NCI-H446 treated with DMSO at 0.1 percent for 48 hours (cell line): ENCODE measurements at regions not wholly inside any gene's neighbourhood (a gene's known extent, or its start where the extent isn't known, plus 50 kb on each side); places are given as distances from the start of the nearest gene placed in this dataset.
"Not testable (repeated sequence)": the region's sequence is repeated elsewhere in the genome, so short reads cannot be mapped to it uniquely, and the experiment has no call there.

ENCODE experiments used
- DNase-seq: peaks from one replicate; lab custom pipeline; 2025; lab: John Stamatoyannopoulos, UW

DNA sequence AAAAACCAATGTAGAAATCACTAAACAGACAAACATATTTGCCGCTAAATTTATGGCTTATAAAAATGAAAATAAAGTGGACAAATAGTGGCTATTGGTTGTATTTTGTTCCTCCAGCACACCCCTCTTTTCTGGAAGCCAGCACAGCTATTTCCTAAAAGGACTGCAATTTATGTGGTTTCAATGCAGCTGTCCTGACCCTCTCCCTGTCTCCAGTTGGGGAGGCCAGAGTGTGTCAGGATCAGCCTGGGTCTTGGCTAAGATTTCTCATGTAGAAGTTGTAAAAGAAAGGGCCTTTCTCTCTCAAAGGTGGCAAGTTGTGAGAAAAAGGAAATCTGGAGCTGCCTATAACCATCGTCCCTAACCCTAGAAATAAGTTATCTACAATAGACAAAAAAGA, 165.6 kb downstream of the ALDH8A1 start:
- DNase-seq = no peak

DNA sequence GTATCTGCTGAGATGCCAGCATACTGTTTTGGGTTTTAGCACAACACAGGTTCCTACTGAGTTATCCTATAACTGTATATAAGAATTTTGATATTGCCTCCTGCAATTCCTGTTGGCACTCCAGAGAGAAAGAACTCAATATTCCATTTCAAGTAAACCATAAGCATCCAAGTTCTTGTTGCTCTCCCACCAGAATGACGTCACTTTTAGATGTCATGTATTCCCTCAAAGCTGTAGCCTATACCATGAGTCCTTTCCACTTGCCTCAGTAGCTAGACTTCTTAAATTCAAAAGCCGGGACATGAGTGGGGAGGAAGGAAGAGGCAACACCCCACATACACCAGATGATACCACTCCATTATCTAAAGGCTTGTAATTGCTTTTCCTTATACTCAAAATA, 171.5 kb downstream of the ALDH8A1 start:
- DNase-seq = no peak

DNA sequence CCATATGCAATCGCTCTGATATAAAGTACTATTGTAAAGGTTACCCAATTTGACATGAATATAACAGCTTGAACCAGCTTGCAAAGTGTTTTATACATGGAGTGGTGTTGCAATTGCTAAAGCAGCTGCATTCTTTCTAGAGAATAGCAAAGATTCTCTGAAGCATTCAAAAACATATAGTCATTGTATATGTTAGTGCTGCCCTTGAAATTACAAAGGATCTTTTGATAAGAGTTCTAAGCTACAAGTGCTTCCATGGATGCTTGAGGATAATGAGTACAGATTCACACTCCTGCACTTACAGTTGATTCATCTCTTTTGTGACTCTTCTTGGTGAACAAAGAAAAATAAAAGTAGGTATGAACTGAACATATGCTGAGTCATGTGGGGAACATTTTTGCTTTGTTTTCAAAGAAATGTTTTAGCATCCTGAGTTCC, 175.7 kb downstream of the ALDH8A1 start:
- no peak for DNase-seq

DNA sequence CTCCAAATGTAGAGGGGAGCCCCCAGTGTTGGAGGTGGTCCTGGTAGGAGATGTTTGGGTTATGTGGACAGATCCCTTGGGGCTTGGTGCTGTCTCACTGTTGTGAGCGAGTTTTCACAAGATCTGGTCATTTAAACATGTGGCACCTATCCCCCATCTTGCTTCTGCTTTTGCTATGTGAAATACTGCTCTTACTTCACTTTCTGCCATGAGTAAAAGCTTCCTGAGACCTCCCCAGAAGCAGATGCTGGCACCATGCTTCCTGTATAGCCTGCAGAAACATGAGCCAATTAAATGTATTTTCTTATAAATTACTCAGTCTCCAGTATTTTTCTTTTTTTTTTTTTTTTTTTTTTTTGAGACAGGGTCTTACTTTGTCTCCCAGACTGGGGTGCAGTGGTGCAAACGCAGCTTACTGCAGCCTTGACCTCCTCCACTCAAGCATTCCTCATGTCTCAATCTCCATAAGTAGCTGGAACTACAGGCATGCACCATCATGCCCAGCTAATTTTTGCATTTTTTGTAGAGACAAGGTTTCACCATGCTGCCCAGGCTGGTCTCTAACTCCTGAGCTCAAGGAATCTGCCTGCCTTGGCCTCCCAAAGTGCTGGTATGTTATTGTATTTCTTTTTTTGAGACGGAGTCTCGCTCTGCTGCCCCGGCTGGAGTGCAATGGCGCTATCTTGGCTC, 177.1 kb downstream of the ALDH8A1 start:
- no peak for DNase-seq

DNA sequence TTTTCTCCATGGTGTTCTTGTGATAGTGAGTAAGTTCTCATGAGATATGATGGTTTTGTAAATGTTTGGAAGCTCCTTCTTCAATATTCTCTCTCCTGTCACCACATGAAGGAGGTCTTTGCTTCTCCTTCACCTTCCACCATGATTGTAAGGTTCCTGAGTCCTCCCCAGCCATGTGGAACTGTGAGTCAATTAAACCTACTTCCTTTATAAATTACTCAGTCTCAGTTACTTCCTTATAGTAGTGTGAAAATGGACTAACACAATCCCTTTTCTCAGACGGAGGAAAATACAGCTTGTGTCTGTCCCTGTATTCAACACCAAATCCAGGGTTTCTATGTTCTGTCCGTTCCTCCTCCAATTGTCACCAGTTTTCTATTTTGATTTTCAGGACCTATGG, 181.0 kb downstream of the ALDH8A1 start:
- DNase-seq = no peak

DNA sequence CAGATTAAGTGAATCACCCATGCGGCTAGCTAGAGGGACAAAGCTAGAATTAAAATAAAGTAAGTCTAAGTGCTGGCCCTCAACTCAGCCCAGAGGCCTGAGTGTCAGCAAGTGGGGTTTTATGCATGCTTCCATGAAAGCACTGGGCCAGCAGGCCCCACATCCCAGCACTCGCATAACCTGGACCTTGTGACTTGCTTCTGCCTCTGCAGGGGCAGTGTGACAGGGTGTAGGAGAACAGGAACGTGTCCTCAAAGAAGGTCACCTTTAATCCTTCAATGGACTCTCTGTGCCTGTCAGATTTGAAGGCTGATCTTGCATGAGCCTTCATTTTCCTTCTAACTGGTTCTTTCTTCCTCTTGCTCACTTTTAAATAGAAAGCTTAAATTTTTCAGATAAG, 183.4 kb downstream of the ALDH8A1 start:
- no peak for DNase-seq

DNA sequence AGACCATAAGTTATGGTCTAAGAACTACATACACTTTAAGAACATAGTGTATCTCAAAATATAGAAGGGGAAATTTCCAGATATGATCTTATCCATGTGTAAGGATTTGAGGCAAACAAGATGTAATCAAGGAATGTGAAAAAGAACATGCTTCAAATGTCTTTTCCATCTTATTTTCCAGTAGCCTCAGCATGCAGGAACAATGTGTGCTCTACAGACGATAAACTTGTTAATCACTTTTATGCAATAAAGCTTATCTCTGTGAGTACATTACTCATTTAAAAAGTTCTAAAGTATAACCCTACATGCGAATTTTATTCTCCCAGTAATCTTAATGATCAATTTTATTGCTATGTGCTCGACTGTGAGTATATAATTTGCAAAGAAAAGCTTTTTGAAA, 185.2 kb downstream of the ALDH8A1 start:
- no peak for DNase-seq

DNA sequence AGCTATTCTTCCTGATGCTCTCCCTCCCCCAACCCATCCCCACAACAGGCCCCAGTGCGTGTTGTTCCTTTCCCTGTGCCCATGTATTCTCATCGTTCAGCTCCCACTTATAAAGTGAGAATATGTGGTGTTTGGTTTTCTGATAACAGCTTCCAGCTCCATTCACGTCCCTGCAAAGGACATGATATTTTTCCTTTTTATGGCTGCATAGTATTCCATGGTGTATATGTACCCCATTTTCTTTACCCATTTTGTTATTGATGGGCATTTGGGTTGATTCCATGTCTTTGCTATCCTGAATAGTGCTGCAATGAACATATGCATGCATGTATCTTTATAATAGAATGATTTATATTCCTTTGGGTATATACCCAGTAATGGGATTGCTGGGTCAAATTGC, 186.3 kb downstream of the ALDH8A1 start:
- not testable (repeated sequence) for DNase-seq

DNA sequence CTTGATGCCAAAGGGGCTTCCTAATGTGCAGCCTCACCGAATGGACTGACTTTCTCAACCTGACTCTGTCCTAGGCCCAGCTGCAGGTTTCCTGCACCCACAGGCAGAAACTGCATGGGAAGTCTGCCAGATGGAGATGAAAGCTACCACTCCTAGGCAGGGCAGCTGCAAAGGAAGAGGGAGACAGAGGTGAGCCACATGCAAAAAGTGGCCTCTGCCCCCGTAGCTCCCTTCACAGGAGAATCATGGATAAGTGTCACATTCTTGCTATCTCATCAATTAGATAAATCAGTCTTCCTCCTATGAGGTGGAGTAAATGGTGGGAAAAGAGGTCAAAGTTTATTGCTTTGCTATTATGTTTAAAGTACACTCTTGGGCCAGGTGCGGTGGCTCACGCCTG, 191.3 kb downstream of the ALDH8A1 start:
- no peak for DNase-seq

DNA sequence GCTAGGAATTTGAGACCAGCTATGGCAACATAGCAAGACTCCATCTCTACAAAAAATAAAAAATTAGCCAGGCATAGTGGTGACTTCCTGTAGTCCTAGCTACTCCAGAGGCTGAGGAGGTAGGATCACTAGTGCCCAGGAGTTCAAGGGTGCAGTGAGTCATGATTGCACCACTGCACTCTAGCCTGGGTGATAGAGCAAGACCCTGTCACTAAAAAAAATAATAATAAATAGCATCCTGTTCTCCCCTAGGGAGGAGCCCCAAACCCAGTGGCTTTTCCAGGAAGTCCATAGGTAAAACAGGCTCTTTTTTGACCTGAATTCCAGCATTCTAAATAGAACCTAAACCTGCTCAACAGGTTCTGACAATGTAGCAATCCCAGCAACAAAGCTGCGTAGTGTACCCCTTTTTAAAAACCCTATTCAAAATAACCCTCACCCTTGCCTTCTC, 192.0 kb downstream of the ALDH8A1 start:
- no peak for DNase-seq

DNA sequence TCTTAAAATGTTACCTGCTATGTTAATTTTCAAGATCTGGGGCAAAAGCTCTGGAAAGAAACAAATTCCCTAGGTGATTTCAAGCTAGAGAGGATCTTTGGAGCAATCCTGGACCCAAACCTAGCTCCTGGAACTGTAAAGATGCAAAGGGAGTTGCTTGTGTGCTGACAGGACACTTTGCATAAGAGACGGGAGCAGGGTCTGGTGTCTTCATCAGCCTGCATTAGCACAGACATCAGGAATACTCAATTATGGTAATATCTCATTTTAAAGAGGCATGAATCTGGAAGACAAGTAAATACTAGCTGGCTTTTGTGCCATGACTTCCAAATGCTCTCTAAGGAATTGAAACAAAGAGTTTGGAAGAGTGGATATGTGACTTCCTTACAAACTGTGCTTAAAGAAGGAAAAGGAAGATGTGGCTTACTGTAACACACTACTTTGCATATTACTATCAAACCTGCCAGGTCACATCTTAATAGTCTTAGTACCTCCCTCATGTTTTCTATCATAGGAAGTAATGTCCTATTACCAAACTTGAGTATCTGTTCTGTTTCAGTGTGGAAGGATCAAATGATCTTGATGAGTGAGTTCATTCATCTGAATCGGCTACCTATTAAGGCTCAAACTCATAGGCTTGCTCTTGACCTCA, 193.4 kb downstream of the ALDH8A1 start:
- DNase-seq = no peak

DNA sequence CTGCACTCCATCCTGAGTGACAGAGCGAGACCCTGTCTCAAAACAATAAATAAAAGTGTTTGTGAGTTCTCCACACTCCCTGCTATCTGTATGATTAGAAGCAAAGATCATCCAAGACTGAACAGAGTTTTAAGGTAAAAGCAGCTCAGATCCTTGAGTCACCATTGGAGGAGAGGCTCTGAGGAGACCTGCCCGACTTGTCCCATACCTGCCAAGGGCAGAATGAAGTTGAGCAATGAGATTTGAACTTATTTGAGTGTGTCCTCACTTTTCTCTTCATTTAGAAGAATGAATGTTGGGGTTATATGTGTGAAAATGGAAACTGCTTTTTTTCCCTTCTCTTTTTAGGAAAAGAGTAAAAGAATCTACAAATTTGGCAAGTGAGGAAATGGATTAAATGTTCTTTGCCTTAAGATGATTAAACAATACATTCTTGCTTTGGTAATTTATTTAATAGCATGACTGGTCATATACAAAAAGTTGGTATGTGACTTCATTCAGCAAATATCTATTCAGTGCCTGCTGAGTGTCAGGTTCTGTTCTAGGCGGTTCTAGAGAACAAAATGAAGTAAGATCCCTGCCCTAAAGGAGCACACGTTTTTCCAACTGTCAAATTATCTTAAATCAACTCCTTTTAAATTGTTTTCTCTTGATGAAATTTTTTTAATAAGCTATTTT, 195.7 kb downstream of the ALDH8A1 start:
- no peak for DNase-seq

DNA sequence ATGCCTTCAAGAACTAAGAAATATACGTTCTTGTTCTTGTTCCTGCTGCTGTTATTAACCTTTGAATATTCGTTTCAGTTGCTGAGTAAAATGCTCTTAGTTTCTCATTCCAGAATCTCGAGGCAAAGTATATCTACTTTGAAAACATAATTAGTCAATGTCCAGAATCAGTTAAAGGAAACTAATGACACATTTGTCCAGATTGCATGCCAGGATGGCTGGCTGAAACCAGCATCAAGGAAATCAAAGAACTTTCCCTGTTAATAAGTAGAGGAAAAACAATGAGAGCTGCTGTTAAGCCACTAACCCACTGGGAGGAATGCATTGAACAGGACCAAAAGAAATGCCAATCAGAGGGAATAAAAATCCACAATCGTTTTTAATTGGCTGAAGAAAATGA, 196.9 kb downstream of the ALDH8A1 start:
- no peak for DNase-seq

DNA sequence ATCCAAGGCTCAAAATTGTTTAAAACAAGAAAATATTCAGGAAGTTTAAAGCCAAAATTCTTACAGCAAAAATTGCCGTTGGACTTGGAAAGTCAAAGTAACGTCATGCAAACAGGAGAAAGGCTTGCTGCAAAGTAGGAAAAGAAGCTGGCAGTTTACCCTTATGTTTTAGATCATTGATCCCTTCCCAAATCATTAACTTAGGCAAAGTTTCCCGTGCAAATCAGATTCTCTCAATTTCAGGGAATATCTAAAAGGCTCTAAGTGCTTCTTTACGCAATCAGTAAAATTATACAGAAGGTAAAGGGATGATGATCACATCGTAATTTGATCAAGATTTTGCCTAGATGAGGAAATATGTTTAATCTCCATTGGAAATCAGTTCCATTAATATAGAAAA, 197.5 kb downstream of the ALDH8A1 start:
- DNase-seq = no peak

DNA sequence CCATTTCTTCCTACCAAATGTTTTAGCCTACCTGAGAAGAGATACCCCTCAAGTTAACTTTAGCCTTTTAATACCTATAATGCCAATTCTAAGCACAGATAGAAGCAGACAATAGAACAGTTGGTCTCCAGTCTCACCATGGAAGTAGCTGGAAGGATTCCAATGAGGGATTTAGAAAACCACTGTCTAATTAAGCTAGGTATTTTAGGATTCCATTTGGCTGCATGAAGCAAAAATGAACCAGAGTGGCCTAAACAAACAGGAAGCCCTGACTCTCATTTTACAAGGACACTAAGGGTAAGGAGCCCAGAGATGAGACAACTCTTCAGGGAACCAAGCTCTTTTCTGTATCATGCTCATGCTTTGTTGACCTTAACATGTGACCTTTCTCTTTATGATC, 199.2 kb downstream of the ALDH8A1 start:
- DNase-seq = peak; percentile 43

DNA sequence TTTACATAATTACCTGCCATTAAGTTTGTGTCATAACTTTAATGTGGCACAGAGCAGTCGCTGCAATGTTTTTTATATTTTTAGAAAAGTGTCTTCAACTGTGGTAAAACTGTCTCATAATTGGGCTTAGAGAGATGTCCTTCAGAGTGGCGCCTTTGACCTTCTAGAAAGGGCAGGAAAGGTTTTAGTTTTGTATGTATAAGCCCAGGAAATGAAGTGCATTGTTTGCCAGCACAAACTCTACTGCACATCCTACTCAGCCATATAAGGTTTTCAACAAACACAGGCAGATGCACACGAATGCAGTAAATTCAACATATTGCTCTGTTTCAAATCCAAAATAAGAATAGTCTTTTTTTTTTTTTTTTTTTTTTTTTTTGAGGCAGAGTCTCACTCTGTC, 201.4 kb downstream of the ALDH8A1 start:
- no peak for DNase-seq

DNA sequence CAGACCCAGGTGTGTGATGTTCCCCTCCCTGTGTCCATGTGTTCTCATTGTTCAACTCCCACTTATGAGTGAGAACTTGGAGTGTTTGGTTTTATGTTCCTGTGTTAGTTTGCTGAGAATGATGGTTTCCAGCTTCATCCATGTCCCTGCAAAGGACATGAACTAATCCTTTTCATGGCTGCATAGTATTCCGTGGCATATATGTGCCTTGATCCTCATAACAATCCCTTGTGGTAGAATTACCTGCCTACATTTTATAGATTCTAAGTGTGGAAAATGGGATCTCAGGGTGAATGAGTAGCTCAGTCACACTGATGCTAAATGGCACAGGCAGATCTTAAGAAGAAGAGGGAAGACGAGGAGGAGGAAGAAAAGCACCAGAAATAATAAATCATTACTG, 202.7 kb downstream of the ALDH8A1 start:
- DNase-seq = not testable (repeated sequence)

DNA sequence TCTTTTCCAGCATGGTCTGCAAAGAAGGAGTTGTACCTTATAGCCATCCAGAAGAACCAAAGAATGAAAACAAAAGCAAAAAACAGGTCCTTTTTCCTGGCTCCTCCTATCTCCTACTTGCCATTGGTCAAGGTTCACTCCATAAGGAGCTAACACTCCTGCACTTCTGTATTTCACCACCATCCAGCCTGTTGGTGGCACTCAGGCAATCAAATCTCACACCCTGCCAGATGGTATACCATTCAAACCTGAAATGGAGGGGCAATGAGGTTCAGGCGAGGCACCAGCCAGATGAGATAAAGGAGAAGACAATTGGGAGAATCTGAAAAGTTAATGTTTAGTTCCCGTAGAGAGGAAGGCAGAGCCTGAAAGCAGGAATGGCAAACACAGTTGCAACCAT, 203.8 kb downstream of the ALDH8A1 start:
- no peak for DNase-seq

DNA sequence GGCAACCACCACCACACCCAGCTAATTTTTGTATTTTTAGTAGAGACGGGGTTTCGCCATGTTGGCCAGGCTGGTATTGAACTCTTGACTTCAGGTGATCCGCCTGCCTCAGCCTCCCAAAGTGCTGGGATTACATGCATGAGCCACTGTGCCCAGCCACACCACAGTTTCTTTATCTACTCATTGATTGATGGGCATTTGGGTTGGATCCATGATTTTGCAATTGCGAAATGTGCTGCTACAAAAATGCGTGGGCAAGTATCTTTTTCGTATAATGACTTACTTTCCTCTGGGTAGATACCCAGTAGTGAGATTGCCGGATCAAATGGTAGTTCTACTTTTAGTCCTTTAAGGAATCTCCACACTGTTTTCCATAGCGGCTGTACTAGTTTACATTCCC, 204.7 kb downstream of the ALDH8A1 start:
- not testable (repeated sequence) for DNase-seq

DNA sequence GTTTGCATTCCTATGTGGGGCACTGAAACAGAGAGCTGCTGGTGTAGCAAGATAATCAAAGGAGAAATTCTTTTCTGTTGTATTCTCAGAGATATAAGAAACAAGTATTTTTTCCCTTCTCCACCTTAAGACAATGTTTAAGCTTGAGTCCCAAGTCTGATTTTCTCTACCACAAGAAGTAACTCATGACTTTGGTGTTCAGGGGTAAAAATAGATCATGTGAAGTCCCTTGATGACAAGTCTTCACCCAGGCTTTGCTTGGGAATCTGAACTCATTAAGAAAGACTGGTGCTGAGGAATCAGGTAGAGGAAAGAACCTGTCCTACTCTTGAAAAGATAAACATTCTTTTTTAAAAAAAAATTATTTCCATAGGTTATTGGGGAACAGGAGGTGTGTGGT, 205.6 kb downstream of the ALDH8A1 start:
- DNase-seq = no peak

DNA sequence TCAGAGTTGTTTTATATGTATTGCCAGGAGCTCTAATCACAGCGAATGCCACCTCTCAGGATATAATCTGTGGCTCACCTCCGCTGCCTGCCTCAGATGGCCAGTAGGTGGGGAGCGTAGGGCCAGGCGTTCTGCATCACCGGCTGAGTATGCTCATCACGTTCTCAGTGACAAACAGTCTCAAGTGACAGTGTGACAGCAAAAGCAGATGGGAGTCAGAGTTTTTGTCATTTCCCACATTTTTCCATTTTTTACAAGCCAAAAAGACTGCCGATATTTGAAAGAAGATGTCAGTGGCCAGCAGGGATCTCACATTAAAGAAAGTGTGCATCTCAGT, 208.7 kb downstream of the ALDH8A1 start:
- no peak for DNase-seq

DNA sequence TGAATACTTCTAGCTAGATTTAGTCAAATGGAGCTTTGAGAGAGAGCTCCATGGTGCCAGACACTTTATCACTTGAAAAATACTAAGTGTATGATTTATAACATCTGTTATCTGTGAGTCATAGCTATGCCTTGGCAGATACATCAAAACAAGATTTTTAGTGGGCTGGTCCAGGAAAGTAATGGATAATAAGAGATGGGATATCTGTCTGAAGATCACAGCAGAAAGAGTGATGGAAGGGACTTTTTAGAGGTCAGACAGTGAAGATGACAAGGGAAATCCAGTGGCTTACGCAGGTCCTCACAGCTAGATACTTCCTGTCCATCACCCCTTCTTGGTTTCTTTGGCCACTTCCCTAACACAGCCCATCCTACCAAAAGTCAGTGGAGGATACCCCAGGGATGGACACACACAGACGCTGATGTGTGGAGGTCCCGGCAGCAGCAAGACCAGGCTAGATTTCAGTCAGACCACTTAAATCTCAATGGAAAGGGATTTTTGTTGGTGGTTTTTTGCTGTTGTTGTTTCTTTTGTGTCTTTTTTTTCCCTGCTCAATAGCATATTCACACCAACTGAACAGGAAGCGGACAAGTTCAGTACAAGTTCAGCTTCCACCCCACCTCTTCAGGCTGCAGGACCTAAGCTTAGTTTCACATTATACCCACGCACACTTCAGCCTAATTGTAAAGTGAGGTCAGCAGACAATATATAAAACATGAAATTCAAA, 209.3 kb downstream of the ALDH8A1 start:
- DNase-seq = peak; percentile 10

DNA sequence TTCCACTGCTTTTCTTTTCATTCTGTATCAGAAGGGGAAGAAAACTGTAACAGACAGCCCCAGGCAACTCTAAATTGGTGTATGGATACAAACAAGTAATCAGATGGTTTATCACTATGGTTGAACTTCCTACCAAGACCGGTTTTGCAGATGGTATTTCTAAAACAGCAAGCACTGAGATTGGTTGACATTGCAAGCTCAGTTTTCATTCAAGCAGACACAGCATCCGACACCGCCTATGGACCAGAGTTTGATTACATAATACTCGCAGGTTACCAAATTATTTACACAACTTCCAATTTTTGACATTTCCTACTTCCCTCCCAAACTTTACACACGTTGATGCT, 209.9 kb downstream of the ALDH8A1 start:
- DNase-seq = no peak
